Rectal smooth muscle tissue (tissue), 1 donor: ENCODE measurements at regions not wholly inside any gene's neighbourhood (a gene's known extent, or its start where the extent isn't known, plus 50 kb on each side); places are given as distances from the start of the nearest gene placed in this dataset.

Source experiments
- H3K27ac ChIP-seq: one replicate; pipeline ENCODE4 v1.7.0; 2013; ENCODE audit warnings: low read depth, low read length, inconsistent platforms
- H3K27me3 ChIP-seq: one replicate; pipeline ENCODE4 v1.7.0; 2013; ENCODE audit warnings: low read length; ENCODE audit not compliant: control insufficient read depth, insufficient read depth
- H3K36me3 ChIP-seq: one replicate; pipeline ENCODE4 v1.7.0; 2013; ENCODE audit warnings: low read length; ENCODE audit not compliant: control insufficient read depth, insufficient read depth
- H3K4me1 ChIP-seq: one replicate; pipeline ENCODE4 v1.7.0; 2013; ENCODE audit warnings: low read length; ENCODE audit not compliant: control insufficient read depth, insufficient read depth
- H3K4me3 ChIP-seq: one replicate; pipeline ENCODE4 v1.7.0; 2013; ENCODE audit warnings: low read length
- H3K9ac ChIP-seq: one replicate; pipeline ENCODE4 v1.7.0; 2013; ENCODE audit warnings: low read length

GRCh38 chr11:29511394-29511793, 505.4 kb downstream of the KCNA4 start:
- Histone ChIP-seq H3K27me3 (no peaks in the 10 kb centered on the region), H3K9ac (no peak overlapping the region), H3K4me3 (no peak overlapping the region), H3K36me3 (no peaks in the 10 kb centered on the region), H3K4me1 (no peaks in the 10 kb centered on the region), H3K27ac (no peak overlapping the region)

- H3K36me3 ChIP-seq = no peaks in the 10 kb centered on the region
- H3K27me3 ChIP-seq = no peaks in the 10 kb centered on the region
- H3K9ac ChIP-seq = no peak overlapping the region
- no peak overlapping the region for H3K27ac ChIP-seq
- H3K4me3 ChIP-seq = no peak overlapping the region
- H3K4me1 ChIP-seq = no peaks in the 10 kb centered on the region
These were observed 509.5 kb downstream of the KCNA4 start for GRCh38 chr11:29507376-29507775.

- no peak overlapping the region for H3K27ac ChIP-seq
- no peak overlapping the region for H3K9ac ChIP-seq
- H3K4me3 ChIP-seq = no peak overlapping the region
- H3K27me3 ChIP-seq = no peaks in the 10 kb centered on the region
- H3K36me3 ChIP-seq = no peaks in the 10 kb centered on the region
- H3K4me1 ChIP-seq = no peaks in the 10 kb centered on the region
These were observed 521.2 kb downstream of the KCNA4 start for GRCh38 chr11:29495676-29496075.

DNA sequence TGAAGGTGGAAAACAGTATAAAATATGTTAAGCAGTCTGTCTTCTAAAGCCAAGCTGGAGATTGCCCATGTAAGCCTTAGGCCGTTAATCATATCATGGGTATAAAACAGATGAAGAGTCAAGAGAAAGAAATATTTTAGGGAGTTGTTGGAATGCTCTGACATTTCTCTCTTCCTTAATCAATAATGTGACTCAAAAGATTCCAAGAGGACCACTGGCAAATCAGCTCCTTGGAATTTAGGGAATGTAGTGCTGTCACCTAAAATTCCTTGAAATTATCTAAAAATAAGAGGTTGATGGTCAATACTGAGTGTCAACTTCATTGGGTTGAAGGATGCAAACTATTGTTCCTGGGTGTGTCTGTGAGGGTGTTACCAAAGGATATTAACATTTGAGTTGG, 525.9 kb downstream of the KCNA4 start:
- Histone ChIP-seq H3K9ac (no peak overlapping the region), H3K27me3 (no peaks in the 10 kb centered on the region), H3K4me1 (no peaks in the 10 kb centered on the region), H3K27ac (no peak overlapping the region), H3K4me3 (no peak overlapping the region), H3K36me3 (no peaks in the 10 kb centered on the region)

GRCh38 chr11:29486301-29486700, 530.5 kb downstream of the KCNA4 start:
- Histone ChIP-seq H3K36me3 (no peaks in the 10 kb centered on the region), H3K9ac (no peak overlapping the region), H3K4me1 (no peaks in the 10 kb centered on the region), H3K4me3 (no peak overlapping the region), H3K27ac (no peak overlapping the region), H3K27me3 (no peaks in the 10 kb centered on the region)

DNA sequence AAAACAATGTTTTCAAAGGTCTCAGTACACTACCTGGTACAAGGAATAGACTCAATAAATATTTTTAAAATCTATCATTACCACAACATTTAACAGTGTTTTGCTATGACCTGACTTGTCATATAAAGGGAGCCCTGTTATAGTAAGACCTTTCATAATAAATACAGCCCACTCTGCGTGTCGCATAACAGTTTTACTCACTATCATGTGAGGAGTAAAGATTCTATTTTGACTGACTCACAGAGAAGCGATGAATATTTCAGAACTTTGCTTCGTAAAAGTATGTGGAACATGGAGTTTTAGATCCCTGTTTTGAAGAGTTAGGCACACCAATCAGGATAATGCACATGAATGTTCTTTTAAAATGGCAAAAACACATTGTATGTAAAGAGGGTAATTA, 531.2 kb downstream of the KCNA4 start:
- no peak overlapping the region for H3K4me3 ChIP-seq
- H3K27ac ChIP-seq = no peak overlapping the region
- no peaks in the 10 kb centered on the region for H3K36me3 ChIP-seq
- H3K4me1 ChIP-seq = no peaks in the 10 kb centered on the region
- H3K9ac ChIP-seq = no peak overlapping the region
- no peaks in the 10 kb centered on the region for H3K27me3 ChIP-seq

DNA sequence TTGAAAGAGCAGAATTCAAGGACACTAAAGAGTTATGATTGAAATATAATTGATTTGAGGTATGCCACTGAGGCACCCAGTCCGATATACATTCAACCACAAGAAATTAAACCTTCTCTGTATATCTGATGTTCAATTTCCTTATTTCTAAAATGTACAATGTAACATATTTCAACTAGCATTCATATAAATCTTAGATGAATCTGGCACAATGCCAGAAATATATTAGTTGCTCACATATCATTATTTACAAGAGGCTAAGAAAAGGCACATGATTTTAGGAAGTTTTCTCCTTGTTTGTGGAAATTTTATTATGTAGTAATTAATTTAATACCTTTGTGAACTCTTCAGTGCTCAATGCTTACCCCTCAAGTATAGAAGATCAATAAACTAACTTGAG, 532.3 kb downstream of the KCNA4 start:
- H3K27ac ChIP-seq = no peak overlapping the region
- no peak overlapping the region for H3K9ac ChIP-seq
- no peaks in the 10 kb centered on the region for H3K4me1 ChIP-seq
- no peaks in the 10 kb centered on the region for H3K27me3 ChIP-seq
- no peaks in the 10 kb centered on the region for H3K36me3 ChIP-seq
- no peak overlapping the region for H3K4me3 ChIP-seq

DNA sequence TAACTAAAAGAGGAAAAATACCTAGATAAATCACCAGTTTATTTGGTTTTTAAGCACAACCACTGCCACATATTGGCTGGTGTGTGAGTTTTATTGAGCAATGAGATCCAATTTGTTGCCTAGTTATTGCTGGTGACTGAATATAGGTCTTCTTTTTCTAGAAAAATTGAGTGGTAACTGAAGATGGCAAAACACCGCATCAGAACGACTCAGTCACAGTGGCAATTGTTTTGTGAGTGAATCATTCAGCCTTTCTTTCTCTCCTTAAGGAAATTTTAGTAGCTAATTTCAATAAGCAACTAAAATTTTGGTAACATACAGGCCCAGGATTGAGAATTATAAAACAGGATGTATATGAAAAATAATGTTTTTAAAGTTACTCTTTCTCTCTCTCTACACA, 533.0 kb downstream of the KCNA4 start:
- Histone ChIP-seq H3K4me1 (no peaks in the 10 kb centered on the region), H3K36me3 (no peaks in the 10 kb centered on the region), H3K27ac (no peak overlapping the region), H3K9ac (no peak overlapping the region), H3K4me3 (no peak overlapping the region), H3K27me3 (no peaks in the 10 kb centered on the region)

DNA sequence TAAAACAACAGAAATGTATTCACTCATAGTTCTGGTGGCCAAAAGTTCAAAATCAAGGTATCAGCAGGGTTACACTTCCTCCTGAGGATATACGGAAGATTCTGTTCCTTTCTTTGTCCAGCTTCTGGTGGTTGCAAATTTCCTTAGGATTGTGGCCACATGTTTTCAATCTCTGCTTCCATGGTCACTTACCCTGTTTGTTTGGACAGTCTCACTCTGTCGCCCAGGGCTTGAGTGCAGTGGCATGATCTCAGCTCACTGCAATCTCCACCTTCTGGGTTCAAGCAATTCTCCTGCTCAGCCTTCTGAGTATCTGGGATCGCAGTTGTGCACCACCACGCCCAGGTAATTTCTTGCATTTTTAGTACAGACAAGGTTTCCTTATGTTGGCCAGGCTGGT, 534.3 kb downstream of the KCNA4 start:
- H3K4me1 ChIP-seq = no peaks in the 10 kb centered on the region
- H3K9ac ChIP-seq = no peak overlapping the region
- no peak overlapping the region for H3K27ac ChIP-seq
- H3K27me3 ChIP-seq = no peaks in the 10 kb centered on the region
- H3K36me3 ChIP-seq = no peaks in the 10 kb centered on the region
- no peak overlapping the region for H3K4me3 ChIP-seq

GRCh38 chr11:29481738-29482137, 535.1 kb downstream of the KCNA4 start:
- no peaks in the 10 kb centered on the region for H3K27me3 ChIP-seq
- no peaks in the 10 kb centered on the region for H3K4me1 ChIP-seq
- H3K36me3 ChIP-seq = no peaks in the 10 kb centered on the region
- no peak overlapping the region for H3K9ac ChIP-seq
- H3K27ac ChIP-seq = no peak overlapping the region
- H3K4me3 ChIP-seq = no peak overlapping the region

DNA sequence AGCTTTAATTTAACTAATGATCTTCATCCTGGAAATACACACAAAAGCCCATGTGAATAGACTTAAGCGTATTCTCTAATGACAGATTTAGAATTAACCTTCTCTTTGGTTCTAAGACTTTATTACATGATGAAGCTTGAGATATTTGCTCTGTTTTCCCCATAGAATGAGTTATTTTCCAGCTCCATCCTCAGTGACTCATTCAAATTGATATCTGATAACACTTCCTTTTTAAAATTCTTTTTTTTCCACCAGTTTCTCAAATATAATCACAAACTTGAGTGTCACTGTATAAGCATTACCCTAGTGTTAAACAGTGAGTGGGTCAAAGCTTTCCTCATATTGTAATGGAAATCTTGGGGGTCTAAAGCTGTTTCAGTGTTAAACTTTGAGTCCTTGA, 535.8 kb downstream of the KCNA4 start:
- Histone ChIP-seq H3K27ac (no peak overlapping the region), H3K4me3 (no peak overlapping the region), H3K9ac (no peak overlapping the region), H3K27me3 (no peaks in the 10 kb centered on the region), H3K36me3 (no peaks in the 10 kb centered on the region), H3K4me1 (no peaks in the 10 kb centered on the region)

- no peaks in the 10 kb centered on the region for H3K27me3 ChIP-seq
- H3K4me3 ChIP-seq = no peak overlapping the region
- H3K36me3 ChIP-seq = no peaks in the 10 kb centered on the region
- H3K4me1 ChIP-seq = no peaks in the 10 kb centered on the region
- H3K27ac ChIP-seq = no peak overlapping the region
- H3K9ac ChIP-seq = no peak overlapping the region
These were observed 558.6 kb downstream of the KCNA4 start for GRCh38 chr11:29458252-29458651.

DNA sequence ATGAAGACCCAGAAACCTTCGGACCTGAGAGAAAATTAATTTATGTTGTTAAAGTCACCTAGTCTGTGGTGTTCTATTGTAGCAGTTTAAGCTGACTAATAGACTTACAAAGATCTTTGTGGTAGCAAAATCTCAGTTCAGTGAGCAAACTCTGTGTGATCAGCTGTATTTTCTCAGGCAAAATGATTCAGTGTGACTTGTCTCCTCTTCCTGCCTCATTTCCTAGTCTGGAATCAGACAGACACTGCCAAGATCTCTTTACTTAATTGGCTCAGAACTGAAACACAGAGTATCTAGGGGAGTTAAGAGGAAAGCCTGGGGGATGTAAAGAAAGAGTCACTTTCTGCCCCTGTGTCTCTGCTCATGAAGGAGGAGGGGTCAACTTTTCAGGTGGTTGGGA, 564.7 kb downstream of the KCNA4 start:
- no peaks in the 10 kb centered on the region for H3K27me3 ChIP-seq
- H3K4me1 ChIP-seq = no peaks in the 10 kb centered on the region
- no peak overlapping the region for H3K9ac ChIP-seq
- H3K36me3 ChIP-seq = no peaks in the 10 kb centered on the region
- no peak overlapping the region for H3K27ac ChIP-seq
- H3K4me3 ChIP-seq = no peak overlapping the region
